AG08395 (cell line): ENCODE measurements at regions not wholly inside any gene's neighbourhood (a gene's known extent, or its start where the extent isn't known, plus 50 kb on each side); places are given as distances from the start of the nearest gene placed in this dataset.

Experiments
- DNase-seq: peaks from one replicate; pipeline ENCODE4 v3.0.0; 2012; ENCODE audit warnings: mixed read lengths, low spot score

DNA sequence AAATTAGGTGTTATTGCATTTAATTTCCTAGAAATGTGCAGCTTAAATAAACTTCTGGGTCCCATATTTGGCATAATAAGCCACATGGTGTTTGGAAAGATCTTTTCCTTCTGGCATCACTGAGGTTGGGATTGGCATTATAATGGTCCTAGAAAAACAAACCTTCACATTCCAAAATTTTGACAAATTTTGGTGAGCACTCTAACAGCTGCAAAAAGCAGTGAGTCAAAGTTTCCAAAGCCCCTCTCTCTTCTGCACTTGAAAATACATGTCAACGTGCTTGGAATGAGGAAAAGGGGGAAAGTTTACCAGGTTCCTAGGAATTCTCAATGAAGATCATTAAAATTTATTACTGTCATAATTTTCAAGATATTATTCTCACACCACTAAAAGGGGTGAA is 77.8 kb upstream of the STK17B start:
- no peak for DNase-seq

DNA sequence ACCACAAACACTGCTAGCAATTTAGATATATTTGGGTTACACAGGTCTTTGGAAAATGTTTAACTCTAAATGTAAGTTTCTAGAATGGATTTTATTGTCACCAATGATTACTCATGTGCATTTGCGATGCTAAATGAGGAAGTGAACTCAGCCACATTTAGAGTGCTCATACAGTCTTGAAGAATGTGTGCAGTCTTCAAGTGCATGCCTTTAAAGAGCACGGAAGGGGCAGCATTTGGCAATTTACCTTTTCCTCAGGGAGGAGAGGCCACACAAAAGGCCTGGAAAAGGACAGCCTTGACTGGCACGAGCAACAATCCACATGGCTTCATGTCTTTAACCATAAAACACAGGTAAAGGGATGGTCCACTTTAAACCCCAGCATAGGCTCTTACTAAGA is 78.5 kb upstream of the STK17B start:
- DNase-seq = peak; percentile 46

DNA sequence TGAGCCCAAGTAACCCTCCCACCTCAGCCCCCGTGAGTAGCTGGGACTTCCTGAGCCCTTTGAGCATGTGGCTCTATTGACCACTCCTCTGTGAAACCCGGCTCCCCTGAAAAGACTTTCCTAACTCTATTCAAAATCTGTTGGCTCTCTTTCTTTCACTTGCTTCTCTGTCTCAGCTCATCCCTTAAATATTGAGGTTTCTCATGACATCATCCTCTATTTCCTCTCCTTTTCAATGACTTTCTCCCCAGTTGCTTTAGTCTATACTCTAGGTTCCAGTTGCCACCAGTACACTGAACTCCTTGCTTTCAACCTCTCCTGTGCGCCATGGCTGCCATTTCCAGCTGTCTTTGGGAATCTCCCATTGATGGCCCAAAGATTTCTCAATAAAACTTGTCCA is 79.8 kb upstream of the STK17B start:
- no peak for DNase-seq

DNA sequence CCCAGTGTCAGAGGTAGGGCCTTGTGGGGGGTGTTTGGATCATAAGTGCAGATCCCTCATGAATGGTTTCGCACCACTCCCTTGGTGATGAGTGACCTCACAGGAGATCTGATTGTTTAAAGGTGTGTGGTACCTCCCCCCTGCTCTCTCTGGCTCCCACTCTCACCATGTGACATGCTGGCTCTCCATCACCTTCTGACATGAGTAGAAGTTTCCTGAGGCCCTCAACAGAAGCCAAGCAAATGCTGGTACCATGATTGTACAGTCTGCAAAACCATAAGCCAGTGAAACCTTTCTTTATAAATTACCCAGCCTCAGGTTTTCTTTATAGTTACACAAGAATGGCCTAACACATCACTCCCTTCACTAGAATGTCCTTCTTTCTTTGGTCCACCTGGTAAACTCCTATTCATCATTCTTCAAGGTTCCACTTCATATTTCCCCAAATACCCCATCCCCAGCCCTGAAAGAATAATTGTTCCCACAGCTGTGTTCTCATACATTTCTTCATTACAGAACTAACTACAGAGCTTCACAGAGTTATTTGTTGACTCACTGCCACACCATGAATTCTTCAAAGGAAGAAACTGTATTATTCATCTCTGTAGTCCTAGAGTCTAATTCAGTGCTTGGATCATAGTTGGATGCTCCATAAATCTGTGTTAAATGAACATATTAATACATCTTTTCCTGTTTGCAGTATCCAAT is 81.2 kb upstream of the STK17B start:
- no peak for DNase-seq

DNA sequence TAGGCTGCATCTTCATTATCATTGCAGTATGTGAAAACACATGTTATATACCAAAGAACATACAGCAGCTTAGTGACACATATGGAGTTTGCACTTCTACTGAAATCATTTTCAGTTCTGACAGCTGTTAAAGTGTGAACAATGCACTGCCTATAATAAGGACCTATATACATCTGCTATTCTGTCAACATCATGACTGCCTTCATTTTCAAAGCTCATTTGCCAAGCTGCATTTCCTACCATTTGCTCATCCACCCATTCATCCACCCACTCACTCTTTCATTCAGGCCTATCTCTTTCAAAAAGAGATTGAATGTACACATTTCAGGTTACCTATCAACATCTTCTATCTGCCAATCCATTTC is 81.7 kb upstream of the STK17B start:
- no peak for DNase-seq

DNA sequence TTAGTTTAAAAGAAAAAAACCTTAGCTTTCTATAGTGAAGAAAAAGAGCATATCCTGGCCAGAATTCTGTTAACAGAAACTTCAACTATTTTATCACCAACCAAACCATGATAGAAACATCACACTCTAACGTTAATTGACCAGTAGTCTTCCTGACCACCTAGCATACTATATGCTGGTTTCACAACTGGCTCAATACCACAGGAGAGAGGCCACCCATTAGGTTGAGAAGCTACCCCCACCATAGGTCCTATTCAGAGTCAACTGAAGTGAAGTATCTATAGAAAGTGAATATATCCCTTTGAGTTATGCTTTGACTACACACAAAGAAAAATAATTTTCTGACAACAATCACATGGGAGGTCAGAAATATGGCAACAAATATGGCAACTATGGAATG is 85.2 kb upstream of the STK17B start:
- no peak for DNase-seq

DNA sequence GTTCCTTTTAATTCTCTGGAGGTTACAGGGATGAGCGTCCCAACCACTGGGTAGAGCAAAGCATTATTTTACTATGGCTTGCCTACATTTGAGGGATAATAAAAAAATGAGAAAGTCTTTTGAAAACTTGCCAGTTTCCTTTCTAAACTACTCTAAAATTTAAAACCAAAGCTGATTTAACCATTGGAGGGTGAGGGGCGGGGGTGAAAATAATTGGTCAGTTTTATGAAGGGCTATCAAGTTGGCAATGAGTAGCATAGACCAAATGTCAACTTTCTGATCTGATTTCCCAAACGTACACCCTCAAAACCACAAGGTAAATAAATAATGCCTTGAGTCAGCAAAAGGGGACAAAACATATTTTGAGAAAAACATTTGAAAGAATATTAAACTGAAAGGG is 85.7 kb upstream of the STK17B start:
- DNase-seq = no peak

DNA sequence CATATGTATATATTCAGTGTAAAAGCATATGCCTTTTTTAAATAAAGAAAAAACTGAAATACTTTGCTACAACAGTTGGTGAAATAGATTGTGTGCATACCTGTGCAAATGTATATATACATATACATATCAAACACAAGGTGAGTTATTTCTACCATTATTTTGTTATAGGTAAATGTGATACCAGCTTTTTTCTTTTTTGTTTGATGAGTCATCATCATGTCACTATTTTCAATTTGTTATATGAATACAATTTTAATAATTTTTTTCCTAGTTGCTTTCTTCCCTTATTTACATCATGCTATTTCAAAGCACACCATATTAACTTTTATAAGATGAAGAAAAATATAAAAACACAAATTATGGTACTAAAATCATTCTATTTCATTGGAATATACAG is 87.0 kb upstream of the STK17B start:
- no peak for DNase-seq

DNA sequence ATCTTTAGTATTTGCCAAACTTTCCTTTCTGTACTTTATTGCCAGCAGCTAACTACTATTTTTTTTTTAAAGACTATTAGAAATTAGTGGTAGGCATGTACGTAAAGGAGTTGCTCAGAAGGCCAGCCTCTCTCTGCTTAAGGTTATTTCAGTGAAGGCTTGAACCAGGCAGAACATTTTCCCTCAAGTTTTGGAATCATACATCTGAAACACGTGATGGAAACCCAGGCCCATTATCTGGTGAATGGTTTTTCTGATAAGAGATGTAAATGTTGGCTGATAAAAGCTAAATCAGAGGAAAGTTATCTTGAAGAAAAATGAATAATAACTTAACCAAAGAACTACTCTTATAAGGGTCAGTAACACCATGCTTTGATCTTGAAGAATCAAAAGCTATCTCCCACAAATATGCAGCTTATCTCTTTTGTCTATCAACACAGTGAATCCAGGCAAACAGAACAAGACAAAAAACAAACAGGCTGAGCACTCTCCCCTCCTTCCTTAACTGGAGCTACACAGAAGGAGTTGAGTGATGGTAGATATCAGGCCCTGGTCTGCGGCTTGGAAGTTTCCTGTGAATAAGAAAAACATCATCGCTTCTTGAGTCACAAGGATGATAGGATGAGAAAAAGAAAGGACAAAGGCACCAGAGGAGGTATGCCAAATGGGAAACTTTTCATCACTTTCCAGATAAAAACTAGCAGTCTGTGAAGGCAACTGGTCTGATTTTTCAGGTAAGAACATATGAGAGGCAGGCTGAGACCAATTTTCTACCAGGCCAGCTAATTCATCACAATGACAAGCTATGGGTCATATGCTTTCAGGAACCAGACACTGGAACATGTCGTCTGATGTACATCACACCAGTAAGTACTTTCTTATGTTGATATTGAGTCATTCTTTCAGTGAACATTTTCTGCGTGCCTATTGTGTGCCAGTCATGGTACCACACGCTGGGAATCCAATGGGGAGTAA is 88.4 kb upstream of the STK17B start:
- no peak for DNase-seq

DNA sequence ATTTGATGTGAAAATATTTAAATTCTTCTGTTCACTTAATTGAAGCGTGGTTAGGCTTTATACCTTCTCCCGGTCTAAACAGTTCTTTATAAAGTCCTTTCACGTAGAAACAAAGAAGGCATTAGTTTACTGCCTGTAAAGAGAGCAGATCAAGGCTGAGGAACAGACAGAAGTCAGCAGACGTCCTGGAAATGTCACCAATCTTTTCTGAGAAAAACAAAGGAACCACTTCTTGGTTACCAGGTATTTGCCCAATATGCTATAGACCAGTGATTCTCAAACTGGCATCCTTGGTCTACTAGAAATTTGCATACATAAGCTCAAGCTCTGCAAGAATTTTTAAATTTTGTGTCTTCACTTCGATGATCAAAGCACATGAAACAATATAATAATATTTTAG is 89.2 kb upstream of the STK17B start:
- DNase-seq = no peak

DNA sequence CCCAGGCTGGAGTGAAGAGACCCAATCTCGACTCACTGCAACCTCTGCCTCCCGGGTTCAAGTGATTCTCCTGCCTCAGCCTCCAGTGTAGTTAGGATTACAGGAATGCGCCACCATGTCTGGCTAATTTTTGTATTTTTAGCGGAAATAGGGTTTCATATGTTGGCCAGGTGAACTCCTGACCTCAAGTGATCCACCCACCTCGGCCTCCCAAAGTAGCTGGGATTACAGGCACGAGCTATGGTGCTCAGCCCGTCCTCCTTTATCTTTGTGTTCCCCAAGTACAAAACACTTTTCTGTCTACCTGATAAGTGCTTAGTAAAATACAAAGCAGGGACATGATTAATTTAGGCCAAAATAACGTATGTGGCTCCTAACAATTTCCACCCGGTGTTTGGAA is 91.2 kb upstream of the STK17B start:
- DNase-seq = no peak

DNA sequence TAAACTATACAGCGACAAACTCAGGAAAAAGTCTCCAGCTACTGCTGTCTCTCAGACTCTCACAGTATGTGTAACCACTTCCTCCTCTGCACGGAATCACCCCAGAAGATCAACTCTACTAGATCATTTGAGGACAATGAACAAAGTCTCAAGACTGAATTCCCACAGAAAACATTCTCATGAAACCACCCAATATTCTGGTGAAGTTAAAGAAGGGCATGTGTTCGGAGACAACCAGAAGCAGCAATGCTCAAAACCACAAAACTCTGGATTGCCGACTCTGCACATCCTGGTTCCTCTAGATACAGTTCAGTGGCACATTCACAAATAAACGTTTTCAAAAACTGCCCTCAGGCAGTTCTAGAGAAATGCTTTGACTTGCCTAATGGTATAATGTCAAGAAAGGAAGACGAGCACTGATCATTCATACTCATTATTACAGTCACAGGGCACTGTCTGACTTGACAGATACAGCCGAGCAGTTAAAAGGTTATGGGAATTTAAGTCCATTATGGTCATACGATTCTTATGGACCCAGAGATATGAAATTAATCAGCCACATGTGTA is 91.9 kb upstream of the STK17B start:
- no peak for DNase-seq

DNA sequence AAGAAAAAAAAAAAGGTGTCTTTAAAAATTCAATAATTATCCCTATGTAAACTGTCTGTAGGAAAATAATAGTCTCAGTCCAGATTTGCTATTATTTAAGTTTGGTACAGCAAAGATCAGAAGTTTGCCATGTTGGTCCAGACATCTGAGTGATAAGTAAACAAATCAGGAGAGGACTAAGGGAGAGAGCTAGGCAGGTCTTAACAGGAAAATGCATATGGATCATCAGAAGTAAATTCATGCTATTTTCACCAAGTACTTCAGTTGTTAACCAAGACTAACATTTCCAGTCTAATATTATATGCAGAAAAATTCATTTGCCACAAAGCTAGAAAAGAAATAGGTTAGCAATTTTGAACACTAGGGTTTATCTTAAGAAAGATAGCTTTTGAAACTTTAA is 95.0 kb upstream of the STK17B start:
- no peak for DNase-seq

DNA sequence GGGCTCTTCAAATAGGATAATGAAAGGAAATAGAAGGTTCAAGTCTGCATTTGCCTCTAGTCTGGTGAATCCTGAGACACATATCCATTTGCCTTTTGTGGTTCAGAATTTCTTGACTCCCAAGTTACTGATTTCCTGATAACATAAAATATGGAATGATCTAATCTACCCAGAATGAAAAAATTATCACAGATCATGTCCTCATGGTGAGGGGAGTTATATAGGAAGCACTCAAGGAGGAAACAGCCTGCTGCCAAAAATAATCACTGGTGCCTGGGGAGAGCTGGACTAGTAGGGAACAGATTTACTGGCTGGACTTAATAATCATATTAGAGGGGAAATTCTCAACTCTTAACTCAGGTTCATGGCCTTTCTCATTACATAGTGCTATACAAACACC is 95.5 kb upstream of the STK17B start:
- no peak for DNase-seq

DNA sequence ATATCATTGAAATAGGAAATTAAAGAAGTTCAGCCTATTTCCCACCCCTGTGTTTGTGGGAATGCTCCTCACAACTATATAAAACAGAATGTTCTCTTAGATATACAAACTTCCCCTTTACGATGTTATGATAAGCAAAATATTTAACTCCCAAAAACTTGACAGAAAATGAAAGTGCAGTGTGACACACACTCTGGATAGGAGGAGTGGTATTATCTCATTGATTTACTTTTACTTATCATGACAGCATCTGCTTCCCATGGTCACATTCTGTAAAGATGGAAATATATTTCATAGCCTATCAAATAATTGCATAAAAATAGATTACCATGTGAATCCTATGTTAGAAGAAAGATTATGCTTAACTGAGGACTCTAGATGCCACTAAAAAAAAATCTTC is 96.6 kb upstream of the STK17B start:
- no peak for DNase-seq

DNA sequence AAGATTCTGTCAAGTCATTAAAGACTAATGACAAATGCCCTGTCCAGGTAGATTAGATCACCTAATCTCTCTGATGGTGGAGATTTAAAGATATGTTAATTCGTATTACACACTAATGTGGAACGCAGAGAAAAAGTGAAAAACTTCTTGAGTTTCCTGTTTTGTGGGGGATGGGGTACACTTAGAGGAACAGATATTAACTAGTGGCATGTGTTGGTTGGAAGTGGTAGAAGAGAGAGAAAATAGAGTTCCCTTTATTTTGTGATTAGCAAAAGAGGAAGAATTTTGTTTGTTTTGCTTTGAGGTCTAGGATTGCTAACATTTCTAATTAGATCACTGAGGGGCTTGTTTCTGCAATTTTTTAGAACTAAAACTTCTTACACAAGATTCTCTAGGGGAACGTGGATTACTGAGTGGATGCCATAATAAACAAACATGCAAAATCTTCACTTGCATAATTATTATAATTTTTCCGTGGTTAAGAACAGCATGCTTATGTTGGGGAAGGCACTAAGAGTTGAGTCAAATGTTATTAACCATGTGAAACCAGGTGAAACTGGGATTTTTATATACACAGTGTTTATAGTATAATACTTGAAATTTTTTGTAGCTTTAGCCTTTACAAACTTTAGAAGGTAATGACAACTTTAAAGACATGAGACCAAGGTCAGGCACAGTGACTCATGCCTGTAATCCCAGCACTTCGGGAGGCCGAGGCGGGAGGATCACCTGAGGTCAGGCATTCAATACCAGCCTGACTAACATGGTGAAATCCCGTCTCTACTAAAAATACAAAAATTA is 97.4 kb upstream of the STK17B start:
- no peak for DNase-seq

DNA sequence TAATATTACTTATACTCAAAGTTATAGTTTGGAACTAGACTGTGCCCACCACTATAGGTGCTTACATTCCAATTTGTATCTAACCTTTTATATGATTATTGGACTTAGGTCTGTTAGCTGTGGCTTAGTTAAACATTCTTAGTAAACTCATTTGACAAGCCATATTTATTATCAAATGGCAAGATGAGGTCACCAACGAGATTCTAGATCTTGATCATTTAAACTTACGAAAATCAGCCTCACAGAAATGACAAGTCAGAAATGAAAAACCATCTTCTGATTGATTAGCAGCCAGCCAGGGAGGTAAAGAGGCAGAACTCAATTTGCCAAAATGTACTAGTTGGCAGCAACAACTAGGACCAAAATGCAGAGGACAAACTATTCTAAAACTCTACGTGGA is 100.4 kb upstream of the STK17B start:
- no peak for DNase-seq

DNA sequence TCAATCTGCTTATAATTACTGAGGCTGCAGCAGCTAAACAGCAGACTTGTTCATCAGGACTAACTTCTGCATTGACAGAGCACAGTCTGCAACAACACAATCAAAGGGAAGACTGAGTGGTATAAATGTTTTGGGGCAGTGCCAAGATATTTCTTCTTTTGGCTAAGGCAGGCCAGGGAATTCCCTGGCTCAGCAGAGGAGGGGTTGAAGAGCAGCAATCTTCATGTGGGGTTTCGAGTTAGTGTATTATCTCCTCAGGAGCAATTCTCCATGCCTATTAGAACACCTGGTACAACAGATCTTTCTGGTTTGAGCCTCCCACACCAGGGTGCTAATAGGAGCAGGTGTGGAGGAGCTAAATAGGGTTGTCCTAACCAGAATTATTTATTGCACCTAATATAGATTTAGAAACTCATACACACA is 103.0 kb upstream of the STK17B start:
- no peak for DNase-seq

DNA sequence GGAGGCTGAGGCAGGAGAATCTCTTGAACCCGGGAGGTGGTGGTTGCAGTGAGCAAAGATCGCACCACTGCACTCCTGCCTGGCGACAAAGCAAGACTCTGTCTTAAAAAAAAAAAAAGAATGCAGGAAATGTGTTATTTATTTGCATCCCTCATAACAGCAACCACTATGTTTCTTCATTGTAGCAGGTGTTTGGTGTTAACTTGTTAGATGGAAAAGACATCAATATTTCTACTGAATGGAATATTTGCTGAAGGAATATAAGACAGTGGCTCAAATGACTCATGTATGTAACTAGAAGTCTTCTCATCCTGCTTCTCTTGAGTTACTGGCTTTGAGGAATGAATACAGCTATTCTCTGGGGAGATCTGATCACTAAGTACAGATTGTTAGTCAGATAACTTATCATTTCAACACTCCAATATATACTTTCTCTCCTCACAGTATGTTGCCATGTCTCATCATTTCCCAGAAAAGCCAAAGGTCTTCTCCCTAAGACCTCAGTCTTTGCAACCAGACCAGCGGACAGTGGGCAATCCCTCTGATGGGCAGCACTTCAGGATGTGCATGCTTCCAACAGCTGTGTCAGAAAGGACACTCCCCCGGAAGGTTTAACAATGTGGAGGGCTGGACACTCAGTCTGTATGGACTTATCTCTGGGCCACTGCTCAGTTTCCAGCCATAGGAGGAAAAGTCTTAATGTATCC is 104.4 kb upstream of the STK17B start:
- DNase-seq = peak; percentile 59

DNA sequence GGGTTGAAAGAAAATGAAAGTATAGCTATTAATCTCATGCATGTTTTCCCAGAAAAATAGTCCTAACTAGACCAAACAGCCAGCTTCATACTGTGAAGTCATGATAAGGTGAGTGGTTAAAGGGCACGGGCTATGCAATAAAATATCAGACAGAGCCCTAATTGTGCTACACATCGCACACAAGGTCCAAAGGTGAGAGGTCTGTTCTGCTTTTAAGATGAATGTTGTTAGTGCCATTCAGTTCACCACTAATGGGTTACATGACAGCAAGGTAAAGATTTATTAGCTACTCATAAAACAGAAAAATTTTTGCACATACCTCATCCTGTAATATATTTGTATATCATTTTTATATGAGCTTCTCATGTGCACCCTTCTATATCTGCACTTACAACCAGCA is 105.0 kb upstream of the STK17B start:
- no peak for DNase-seq

DNA sequence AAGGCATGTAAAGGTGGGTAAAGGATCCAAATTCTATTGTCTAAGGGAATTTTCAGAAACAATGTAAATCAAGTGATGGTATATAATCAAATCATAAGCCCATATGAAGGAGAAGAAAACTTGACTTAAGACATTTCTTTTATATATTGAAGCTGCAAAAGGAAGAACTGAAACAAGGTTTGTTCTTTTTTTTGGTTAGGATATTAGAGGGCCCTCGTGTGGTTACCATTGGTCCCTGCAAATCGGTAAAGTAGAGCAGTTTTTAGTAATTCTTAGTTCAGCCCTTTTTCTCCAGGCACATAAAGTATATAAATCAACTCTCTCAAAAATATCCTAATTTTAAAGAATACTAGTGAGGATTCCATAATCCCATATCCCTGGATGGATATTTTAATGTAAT is 105.6 kb upstream of the STK17B start:
- DNase-seq = peak; percentile 26

DNA sequence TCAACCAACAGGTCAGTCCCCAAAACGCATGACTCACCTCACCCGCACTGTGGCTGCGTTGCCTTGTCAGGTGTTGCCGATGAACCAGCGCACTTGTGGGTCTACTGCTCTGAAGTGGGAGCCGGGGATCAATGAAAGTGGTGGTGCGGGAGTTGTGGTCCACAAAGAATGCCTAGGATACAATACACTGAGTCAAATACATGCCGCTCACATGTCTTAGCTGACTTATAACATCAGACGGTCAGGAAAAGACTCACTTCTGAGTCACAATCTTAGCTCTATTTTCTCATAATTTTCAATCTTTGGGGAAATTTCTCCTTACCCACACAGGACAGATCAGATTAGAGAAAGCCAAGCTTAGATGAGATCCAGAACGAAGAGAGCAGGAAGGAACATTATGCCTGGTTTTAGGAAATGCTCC is 107.1 kb upstream of the STK17B start:
- DNase-seq = peak; percentile 71
